RCC 7860 (cell line): ENCODE measurements at regions not wholly inside any gene's neighbourhood (a gene's known extent, or its start where the extent isn't known, plus 50 kb on each side); places are given as distances from the start of the nearest gene placed in this dataset.

Experiments used
- DNase-seq: peaks from one replicate; pipeline ENCODE4 v3.0.0-alpha.2; 2015; ENCODE audit warnings: low spot score
- FAIRE-seq: peaks from 2 replicates; lab custom pipeline; 2012; peaks lifted over from hg19 to GRCh38; lab: Jason Lieb, UNC

DNA sequence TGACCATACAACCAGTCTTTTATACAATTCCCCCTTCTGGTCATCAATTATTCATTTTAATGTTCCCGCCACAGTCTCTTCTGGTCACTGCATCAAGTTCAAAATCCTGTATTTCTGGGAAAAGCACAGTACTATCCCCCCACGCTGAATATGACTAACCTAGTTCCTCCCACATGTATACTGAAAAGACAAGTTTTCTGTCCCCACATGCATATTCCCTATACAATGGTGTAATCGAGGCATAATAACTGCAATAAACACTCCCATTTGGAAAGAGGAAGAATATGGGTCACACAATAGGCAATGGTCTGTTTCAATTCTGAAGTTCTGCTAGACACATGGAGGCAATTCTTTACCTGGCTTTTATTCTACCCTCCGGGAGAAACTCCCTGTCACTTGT, 344.9 kb downstream of the EFNA5 start:
- DNase-seq (no peak), FAIRE-seq (no peak)

GRCh38 chr5:107324809-107325208, 345.9 kb downstream of the EFNA5 start:
- FAIRE-seq (no peak), DNase-seq (no peak)

DNA sequence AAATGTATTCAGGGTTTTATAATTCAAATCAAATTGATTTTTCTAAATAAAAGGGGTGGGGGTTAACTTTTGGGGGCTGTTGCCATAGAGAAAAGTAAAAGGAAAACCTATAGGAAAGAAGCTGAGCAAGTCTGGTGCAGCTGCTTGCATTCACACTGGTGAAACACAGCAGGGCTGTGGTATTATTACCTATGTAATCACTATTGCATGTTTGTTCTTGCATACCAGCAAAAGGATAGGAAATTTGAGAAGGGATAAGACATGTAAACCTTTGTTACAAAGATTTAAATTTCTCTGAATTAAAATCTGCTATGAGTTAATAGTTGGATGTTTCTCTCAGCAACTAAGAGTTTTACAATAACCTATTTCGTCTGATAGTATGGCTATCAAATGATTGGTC, 346.7 kb downstream of the EFNA5 start:
- no peak for FAIRE-seq
- no peak for DNase-seq

DNA sequence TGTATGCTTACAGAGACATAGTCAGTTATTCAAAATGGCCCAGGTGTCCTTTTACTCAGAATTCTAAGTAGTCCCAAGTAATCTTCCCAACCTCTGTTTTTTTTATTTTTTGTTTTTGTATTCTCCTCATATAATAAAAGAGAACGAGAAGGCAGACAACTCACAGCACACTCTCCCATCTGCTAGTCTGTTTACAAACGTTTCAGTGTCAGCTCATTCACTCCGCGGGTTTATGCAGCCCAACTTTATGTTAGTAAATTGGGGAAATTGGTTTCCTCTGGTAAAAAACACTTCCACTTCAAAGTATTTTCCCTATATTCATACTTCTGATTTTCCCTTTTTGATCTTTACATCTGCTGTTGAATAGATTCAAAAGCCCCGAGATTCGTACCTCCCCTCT, 347.2 kb downstream of the EFNA5 start:
- DNase-seq (no peak), FAIRE-seq (no peak)

- FAIRE-seq (no peak), DNase-seq (no peak)
Measured at GRCh38 chr5:107322936-107323335, 347.8 kb downstream of the EFNA5 start.

- FAIRE-seq = peak; percentile 8
- DNase-seq = no peak
Measured at GRCh38 chr5:107321906-107322305, 348.8 kb downstream of the EFNA5 start.

DNA sequence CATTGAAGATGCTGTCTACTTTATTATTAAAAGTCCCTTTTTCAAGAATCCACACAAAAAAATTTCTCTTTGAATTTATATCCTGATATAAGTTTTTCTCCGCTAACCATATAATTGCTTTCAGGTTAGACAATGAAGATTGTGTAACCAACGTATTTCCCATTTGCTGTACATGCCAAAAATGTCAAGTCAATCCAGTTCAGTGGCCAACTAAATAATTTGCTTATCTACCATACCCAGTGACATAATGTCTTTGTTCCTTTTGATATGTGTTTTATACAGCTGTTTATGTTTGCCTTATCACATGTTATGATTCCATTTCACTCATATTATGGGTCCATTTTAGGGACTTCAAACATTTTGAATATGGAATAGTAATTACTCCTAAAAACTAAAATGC, 349.9 kb downstream of the EFNA5 start:
- DNase-seq = no peak
- FAIRE-seq = no peak

DNA sequence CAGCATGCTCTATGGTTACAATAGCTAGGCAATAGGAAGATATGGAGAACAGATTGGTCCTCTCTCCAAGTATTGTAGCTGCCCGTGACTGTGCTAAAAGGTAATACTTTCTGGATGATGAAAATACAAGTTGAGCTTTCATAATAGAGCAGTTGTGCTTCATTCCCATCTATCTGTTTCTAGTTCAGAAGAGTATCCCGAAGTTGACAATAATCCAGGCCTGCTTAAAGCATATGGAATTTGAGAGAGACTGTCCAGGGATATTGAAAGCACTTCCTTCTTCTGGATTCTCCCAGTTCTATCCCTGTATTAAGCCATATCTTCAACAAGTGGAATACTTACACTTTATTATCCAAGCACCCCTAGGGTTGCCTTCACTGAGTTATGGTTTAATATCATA, 350.4 kb downstream of the EFNA5 start:
- FAIRE-seq = no peak
- DNase-seq = no peak

DNA sequence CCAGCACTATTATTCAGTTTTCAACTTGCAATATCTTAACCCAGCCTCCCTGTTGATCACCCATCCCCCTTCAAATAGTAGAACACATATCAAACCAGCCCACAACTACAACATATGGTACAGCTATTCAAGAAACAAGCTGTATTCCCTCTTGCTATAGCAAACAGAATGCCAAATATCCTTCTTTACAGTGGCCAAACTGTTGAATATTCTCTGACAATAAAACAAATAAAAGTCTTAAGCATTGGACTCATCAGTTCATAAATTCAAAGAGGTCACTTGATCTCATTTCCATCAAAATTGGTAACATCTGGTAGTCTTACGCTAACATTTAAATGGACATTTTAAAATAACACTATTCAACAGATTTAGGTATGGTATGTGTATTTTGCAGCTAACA, 350.8 kb downstream of the EFNA5 start:
- FAIRE-seq = no peak
- no peak for DNase-seq

GRCh38 chr5:107314330-107314729, 356.4 kb downstream of the EFNA5 start:
- no peak for DNase-seq
- no peak for FAIRE-seq

DNA sequence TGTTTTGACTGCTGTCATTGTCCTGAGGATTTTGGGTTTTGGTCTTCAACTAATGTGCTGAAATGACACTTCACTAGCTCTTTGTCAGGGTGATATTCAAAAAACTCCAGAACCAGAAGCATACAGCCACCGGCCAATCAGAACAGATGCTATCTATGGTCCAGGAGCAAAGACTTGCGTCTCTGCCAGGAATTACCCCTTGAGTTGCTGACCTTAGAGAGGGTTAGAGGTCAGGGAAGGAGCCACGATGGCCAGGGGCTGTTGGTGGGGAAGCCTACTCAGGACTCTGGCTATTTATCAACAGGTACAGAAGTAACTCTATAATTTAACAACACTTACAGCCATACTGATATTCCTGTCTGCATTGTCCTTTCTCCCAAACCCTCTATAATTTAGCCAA, 356.8 kb downstream of the EFNA5 start:
- DNase-seq = no peak
- no peak for FAIRE-seq

DNA sequence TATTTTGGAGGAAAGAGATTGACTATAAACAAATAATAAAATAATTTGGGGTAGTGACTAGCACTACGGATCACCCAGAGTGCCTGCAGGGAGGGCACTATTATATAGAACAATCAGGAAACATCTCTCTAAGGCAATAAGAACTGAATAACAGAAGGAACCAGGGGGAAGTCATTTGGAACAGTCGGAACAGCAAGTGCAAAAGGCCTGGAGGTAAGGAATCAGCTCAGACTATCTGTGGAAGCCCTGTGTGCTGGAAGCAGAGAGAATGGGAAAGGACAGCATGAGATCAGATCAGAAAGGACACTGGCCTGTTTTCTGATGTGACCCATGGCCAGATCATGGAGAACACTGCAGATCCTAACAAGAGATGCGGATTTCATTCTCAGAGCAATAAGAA, 357.6 kb downstream of the EFNA5 start:
- FAIRE-seq (no peak), DNase-seq (no peak)

GRCh38 chr5:107310181-107310580, 360.6 kb downstream of the EFNA5 start:
- FAIRE-seq = peak; percentile 74
- DNase-seq = no peak

- FAIRE-seq = no peak
Measured at GRCh38 chr5:107306594-107306993, 364.1 kb downstream of the EFNA5 start.

GRCh38 chr5:107306002-107306401, 364.7 kb downstream of the EFNA5 start:
- no peak for FAIRE-seq
- DNase-seq = no peak

More at GRCh38 chr5:107306594-107306993, 364.1 kb downstream of the EFNA5 start:
- no peak for DNase-seq

- DNase-seq (no peak), FAIRE-seq (no peak)
Measured at GRCh38 chr5:107304684-107305083, 366.1 kb downstream of the EFNA5 start.

- no peak for FAIRE-seq
Measured at GRCh38 chr5:107303171-107303968, 367.4 kb downstream of the EFNA5 start.

DNA sequence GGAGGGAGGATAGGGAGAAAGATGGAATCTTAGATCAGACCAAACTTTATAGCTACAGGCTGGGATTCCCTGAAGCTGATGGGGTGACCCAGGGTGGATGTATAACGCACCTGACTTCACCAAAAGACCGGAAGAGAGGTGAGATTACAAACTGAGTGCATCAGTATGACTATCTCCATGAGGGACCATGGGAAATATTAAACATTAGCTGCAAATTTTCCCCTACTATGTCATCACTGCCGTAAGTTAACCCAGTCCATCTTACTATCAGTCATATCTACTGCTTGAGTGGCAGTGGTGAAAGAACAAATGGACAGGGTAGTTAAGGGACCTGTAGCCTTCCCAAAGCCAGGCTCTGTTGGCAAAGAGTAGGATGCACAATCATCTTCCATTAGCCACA, 368.3 kb downstream of the EFNA5 start:
- FAIRE-seq = no peak
- no peak for DNase-seq

More at GRCh38 chr5:107303171-107303968, 367.4 kb downstream of the EFNA5 start:
- DNase-seq = no peak

- DNase-seq (no peak), FAIRE-seq (no peak)
Measured at GRCh38 chr5:107301999-107302398, 368.7 kb downstream of the EFNA5 start.

- DNase-seq = no peak
- FAIRE-seq = no peak
Measured at GRCh38 chr5:107300721-107301327, 369.9 kb downstream of the EFNA5 start.

DNA sequence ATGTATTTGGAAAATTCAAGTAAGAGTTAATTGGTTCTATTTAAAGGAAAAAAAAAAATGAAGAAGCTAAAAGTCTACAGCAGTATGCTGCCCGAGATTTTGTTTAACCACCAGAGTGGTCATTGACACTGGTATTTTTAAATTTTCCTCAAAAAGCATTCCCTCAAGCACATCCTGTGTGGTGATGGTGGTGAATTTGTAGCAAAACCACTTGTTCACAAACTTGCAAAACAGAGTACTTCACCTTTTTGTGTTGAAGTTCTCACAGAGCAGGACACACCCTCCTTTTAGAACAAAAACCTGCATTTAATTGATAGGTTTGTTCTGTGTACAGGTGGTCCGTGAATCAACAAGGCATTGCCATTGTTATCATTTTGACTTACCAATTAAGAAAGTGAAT, 374.2 kb downstream of the EFNA5 start:
- DNase-seq (no peak), FAIRE-seq (no peak)

DNA sequence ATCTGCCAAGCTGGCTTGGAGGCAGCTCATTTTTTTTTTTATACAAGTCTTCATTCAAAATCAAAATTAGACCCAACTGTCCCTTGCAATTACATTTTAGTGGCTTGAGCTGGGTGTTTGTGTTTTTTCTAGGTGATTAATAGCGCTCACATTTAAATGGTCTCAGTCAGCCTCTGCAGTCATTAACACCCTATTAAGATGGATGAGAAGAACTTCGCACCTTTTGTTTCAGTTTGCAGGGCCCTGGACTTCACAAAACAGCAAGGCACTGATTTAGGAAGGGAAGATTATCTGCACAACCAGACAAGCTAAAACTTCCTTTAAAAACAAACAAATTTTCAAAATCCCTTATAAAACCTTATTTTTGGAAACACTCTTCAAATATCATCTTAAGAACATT, 374.8 kb downstream of the EFNA5 start:
- DNase-seq (no peak), FAIRE-seq (no peak)

DNA sequence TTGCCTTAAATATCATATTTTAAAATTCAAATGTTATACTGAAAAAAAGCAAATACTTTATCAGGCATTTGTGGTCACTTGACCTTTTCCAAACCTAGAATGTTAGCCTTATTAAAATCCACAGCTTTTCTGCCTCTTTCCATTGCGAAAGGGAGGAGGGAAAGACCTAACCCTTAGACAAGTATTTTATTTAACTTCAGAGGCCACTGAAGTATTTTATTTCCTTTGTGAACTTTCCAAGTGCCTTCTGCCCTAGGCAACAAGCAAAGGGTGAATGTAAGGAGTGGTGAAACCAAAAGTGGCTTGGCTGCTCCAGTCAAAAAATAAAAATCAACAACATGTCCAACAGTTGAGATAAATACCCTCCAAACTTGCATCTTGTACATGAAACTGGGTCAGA, 376.1 kb downstream of the EFNA5 start:
- FAIRE-seq (no peak), DNase-seq (no peak)
